ENCODE measurements at regions not wholly inside any gene's neighbourhood (a gene's known extent, or its start where the extent isn't known, plus 50 kb on each side); places are given as distances from the start of the nearest gene placed in this dataset.

GRCh38 chr7:136186281-136186680 lies 209.1 kb upstream of the MTPN start:
- no peak overlapping the region for H3K4me3 Mint-ChIP-seq
- ATAC-seq (no peak), DNase-seq (no peak)
- Histone ChIP-seq H3K27me3 (ENCODE audit: control insufficient read depth, insufficient read depth, low read length) (no peaks in the 10 kb centered on the region), H3K4me3 (ENCODE audit: low read length) (no peak overlapping the region), H3K27ac (ENCODE audit: low read length) (no peak overlapping the region), H3K4me1 (ENCODE audit: control insufficient read depth, insufficient read depth, low read length) (no peaks in the 10 kb centered on the region), H3K36me3 (ENCODE audit: control insufficient read depth, insufficient read depth, low read length) (no peaks in the 10 kb centered on the region), H3K9me3 (ENCODE audit: control insufficient read depth, insufficient read depth, low read length) (no peaks in the 10 kb centered on the region)
- no peak for TF ChIP-seq CTCF (IDR thresholded peaks at IDR 0.05)
- intact Hi-C loops (cut with micrococcal nuclease) = no loop called here
- peaks cover 5 to 9% of the 10 kb centered on the region in 2 donors for H3K4me1 Mint-ChIP-seq
- 95% methylated on average over 2 of the region's 6 CpGs for WGBS (ENCODE audit: insufficient coverage)
- H3K36me3 Mint-ChIP-seq = no peaks in the 10 kb centered on the region
- peaks cover 7 to 10% of the 10 kb centered on the region in 2 donors for H3K9me3 Mint-ChIP-seq
- no peaks in the 10 kb centered on the region for H3K27me3 Mint-ChIP-seq (ENCODE audit: low read depth in 2 of 2)
- H3K27ac Mint-ChIP-seq = no peak overlapping the region

- Mint-ChIP-seq H3K27me3 (ENCODE audit: low read depth in 2 of 2) (no peaks in the 10 kb centered on the region), H3K27ac (no peak overlapping the region), H3K4me1 (peaks cover 5 to 15% of the 10 kb centered on the region in 2 donors), H3K9me3 (peaks cover 7 to 10% of the 10 kb centered on the region in 2 donors), H3K4me3 (no peak overlapping the region), H3K36me3 (no peaks in the 10 kb centered on the region)
- no CpG with 5 or more reads among the region's 2 CpGs for WGBS (ENCODE audit: insufficient coverage)
- Histone ChIP-seq H3K27ac (ENCODE audit: low read length) (no peak overlapping the region), H3K4me3 (ENCODE audit: low read length) (no peak overlapping the region), H3K9me3 (ENCODE audit: control insufficient read depth, insufficient read depth, low read length) (no peaks in the 10 kb centered on the region), H3K36me3 (ENCODE audit: control insufficient read depth, insufficient read depth, low read length) (no peaks in the 10 kb centered on the region), H3K27me3 (ENCODE audit: control insufficient read depth, insufficient read depth, low read length) (no peaks in the 10 kb centered on the region), H3K4me1 (ENCODE audit: control insufficient read depth, insufficient read depth, low read length) (no peaks in the 10 kb centered on the region)
- no peak for ATAC-seq
- no peak for TF ChIP-seq CTCF (IDR thresholded peaks at IDR 0.05)
- no peak for DNase-seq
- intact Hi-C loops (cut with micrococcal nuclease) = no loop called here
Measured at GRCh38 chr7:136184719-136185118, 207.6 kb upstream of the MTPN start.

- Histone ChIP-seq H3K27me3 (ENCODE audit: control insufficient read depth, insufficient read depth, low read length) (no peaks in the 10 kb centered on the region), H3K36me3 (ENCODE audit: control insufficient read depth, insufficient read depth, low read length) (no peaks in the 10 kb centered on the region), H3K4me3 (ENCODE audit: low read length) (no peak overlapping the region), H3K9me3 (ENCODE audit: control insufficient read depth, insufficient read depth, low read length) (no peaks in the 10 kb centered on the region), H3K27ac (ENCODE audit: low read length) (no peak overlapping the region), H3K4me1 (ENCODE audit: control insufficient read depth, insufficient read depth, low read length) (no peaks in the 10 kb centered on the region)
- Mint-ChIP-seq H3K4me1 (peaks cover 5 to 15% of the 10 kb centered on the region in 2 donors), H3K27me3 (ENCODE audit: low read depth in 2 of 2) (no peaks in the 10 kb centered on the region), H3K9me3 (peaks cover 7 to 10% of the 10 kb centered on the region in 2 donors), H3K27ac (no peak overlapping the region), H3K36me3 (no peaks in the 10 kb centered on the region), H3K4me3 (no peak overlapping the region)
- 75% methylated on average over 2 of the region's 2 CpGs for WGBS (ENCODE audit: insufficient coverage)
- ATAC-seq (no peak), DNase-seq (no peak)
- no peak for TF ChIP-seq CTCF (IDR thresholded peaks at IDR 0.05)
- intact Hi-C loops (cut with micrococcal nuclease) = no loop called here
Measured at GRCh38 chr7:136183981-136184380, 206.8 kb upstream of the MTPN start.

GRCh38 chr7:136180984-136181383 lies 203.8 kb upstream of the MTPN start:
- H3K36me3 Mint-ChIP-seq = no peaks in the 10 kb centered on the region
- intact Hi-C loops (cut with micrococcal nuclease) = no loop called here
- H3K4me3 Mint-ChIP-seq = no peak overlapping the region
- H3K9me3 Mint-ChIP-seq = peaks cover 2 to 8% of the 10 kb centered on the region in 2 donors
- H3K27me3 Mint-ChIP-seq (ENCODE audit: low read depth in 2 of 2) = no peaks in the 10 kb centered on the region
- DNase-seq = no peak
- no peak for TF ChIP-seq CTCF (IDR thresholded peaks at IDR 0.05)
- H3K4me1 ChIP-seq (ENCODE audit: control insufficient read depth, insufficient read depth, low read length) = no peaks in the 10 kb centered on the region
- H3K27me3 ChIP-seq (ENCODE audit: control insufficient read depth, insufficient read depth, low read length) = no peaks in the 10 kb centered on the region
- H3K27ac ChIP-seq (ENCODE audit: low read length) = no peak overlapping the region
- no peak for ATAC-seq
- no peaks in the 10 kb centered on the region for H3K36me3 ChIP-seq (ENCODE audit: control insufficient read depth, insufficient read depth, low read length)
- WGBS (ENCODE audit: insufficient coverage) = 76% methylated on average over 7 of the region's 7 CpGs
- H3K4me3 ChIP-seq (ENCODE audit: low read length) = no peak overlapping the region
- no peaks in the 10 kb centered on the region for H3K9me3 ChIP-seq (ENCODE audit: control insufficient read depth, insufficient read depth, low read length)
- H3K27ac Mint-ChIP-seq = no peak overlapping the region
- peaks cover 5 to 15% of the 10 kb centered on the region in 2 donors for H3K4me1 Mint-ChIP-seq

Data from natural killer cell (primary cell).